Smooth muscle cell (in vitro differentiated cells): ENCODE measurements at regions not wholly inside any gene's neighbourhood (a gene's known extent, or its start where the extent isn't known, plus 50 kb on each side); places are given as distances from the start of the nearest gene placed in this dataset.

ENCODE experiments used
- DNase-seq: peaks from one replicate; lab custom pipeline; 2025; ENCODE audit not compliant: unreplicated experiment; lab: John Stamatoyannopoulos, UW
- H2AFZ ChIP-seq: fragments of 200-600 bp; sonication (generic); 2 replicates; pipeline ENCODE4 v1.6.0; 2016; ENCODE audit warnings: antibody characterized with exemption, low read depth, mild to moderate bottlenecking
- H3F3A ChIP-seq: fragments of 200-600 bp; sonication (generic); 2 replicates; pipeline ENCODE4 v1.6.0; 2017; ENCODE audit warnings: antibody characterized with exemption, low read depth
- H3K27ac ChIP-seq: fragments of 200-600 bp; sonication (generic); 2 replicates; pipeline ENCODE4 v1.5.1; 2016; ENCODE audit warnings: low read depth, mild to moderate bottlenecking
- H3K27me3 ChIP-seq: fragments of 200-600 bp; sonication (generic); 2 replicates; pipeline ENCODE4 v1.6.1; 2016; ENCODE audit warnings: low read depth, mild to moderate bottlenecking
- H3K36me3 ChIP-seq: fragments of 200-600 bp; sonication (generic); 2 replicates; pipeline ENCODE4 v1.5.1; 2016; ENCODE audit warnings: low read depth
- H3K4me1 ChIP-seq: fragments of 200-600 bp; sonication (generic); 2 replicates; pipeline ENCODE4 v1.5.1; 2016; ENCODE audit warnings: low read depth
- H3K4me2 ChIP-seq: fragments of 200-600 bp; sonication (generic); 2 replicates; pipeline ENCODE4 v1.6.0; 2016; ENCODE audit warnings: mild to moderate bottlenecking
- H3K4me3 ChIP-seq: fragments of 200-600 bp; sonication (generic); 2 replicates; pipeline ENCODE4 v1.5.1; 2016; ENCODE audit warnings: mild to moderate bottlenecking
- H3K79me2 ChIP-seq: fragments of 200-600 bp; sonication (generic); 2 replicates; pipeline ENCODE4 v1.6.0; 2016; ENCODE audit warnings: low read depth, mild to moderate bottlenecking
- H3K9ac ChIP-seq: fragments of 200-600 bp; sonication (generic); 2 replicates; pipeline ENCODE4 v1.6.0; 2016; ENCODE audit warnings: low read depth
- H3K9me3 ChIP-seq: fragments of 200-600 bp; sonication (generic); replicated peaks from 2 replicates; pipeline ENCODE4 v1.5.1; 2016; ENCODE audit warnings: low read depth
- H4K20me1 ChIP-seq: fragments of 200-600 bp; sonication (generic); 2 replicates; pipeline ENCODE4 v1.6.0; 2016; ENCODE audit warnings: low read depth
- CTCF ChIP-seq: fragments of 200-600 bp; sonication (generic); IDR thresholded peaks from 2 replicates; pipeline ENCODE4 v1.5.1; 2017; ENCODE audit warnings: borderline replicate concordance, mild to moderate bottlenecking, antibody characterized with exemption; ENCODE audit not compliant: insufficient read depth, poor library complexity, severe bottlenecking
- WGBS: methylation state at CpG from one replicate; pipeline ENCODE4 v1.1.7; 2016; ENCODE audit warnings: low lambda C conversion rate; 5-methylcytosine and 5-hydroxymethylcytosine counted together

DNA sequence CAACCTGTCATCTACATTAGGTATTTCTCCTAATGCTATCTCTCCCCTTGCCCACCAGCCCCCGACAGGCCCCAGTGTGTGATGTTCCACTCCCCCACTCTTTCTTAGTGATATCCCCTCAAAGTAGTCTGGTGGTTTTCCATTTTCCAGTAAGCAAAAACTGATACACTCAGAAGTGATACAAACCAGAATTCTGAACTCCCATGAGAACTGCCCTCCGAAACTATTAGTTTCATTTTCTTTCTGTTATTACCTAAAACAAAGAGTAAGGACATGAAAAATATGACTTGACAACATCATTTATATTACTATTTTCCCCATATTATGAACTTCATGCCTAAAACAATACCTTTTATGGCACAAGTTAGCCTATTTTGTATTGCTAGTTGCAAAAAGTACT is 175.0 kb downstream of the OTUD1 start:
- peaks cover 13% of the 10 kb centered on the region for H3K27me3 ChIP-seq
- H3K9ac ChIP-seq = no peak overlapping the region
- no peaks in the 10 kb centered on the region for H3F3A ChIP-seq
- no peak overlapping the region for H3K4me2 ChIP-seq
- no peaks in the 10 kb centered on the region for H4K20me1 ChIP-seq
- 97% methylated on average over 2 of the region's 2 CpGs for WGBS
- H2AFZ ChIP-seq = no peak overlapping the region
- H3K4me3 ChIP-seq = no peak overlapping the region
- no peak for TF ChIP-seq CTCF
- H3K4me1 ChIP-seq = no peaks in the 10 kb centered on the region
- no peak overlapping the region for H3K27ac ChIP-seq
- DNase-seq = no peak
- H3K79me2 ChIP-seq = no peaks in the 10 kb centered on the region
- H3K9me3 ChIP-seq = no peaks in the 10 kb centered on the region
- H3K36me3 ChIP-seq = no peaks in the 10 kb centered on the region

DNA sequence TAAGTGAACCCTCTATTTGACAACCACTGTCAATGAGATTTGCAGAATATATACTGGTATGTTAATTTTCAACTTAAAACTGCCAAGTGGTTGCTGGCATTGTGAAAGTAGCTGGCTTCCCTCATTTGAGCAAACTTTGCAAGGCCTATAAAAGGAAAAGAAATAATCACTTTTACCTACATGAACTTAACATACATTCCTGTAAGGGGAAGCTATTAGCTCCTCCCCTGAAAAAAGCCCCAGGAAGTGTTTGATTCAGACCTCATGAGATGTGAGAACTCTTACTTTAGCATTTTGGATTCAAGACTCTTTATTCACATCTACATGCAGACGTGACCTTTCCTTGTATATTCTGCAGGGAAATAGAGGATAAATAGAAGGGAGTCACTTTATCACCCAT is 175.6 kb downstream of the OTUD1 start:
- H3K79me2 ChIP-seq = no peaks in the 10 kb centered on the region
- H3K36me3 ChIP-seq = no peaks in the 10 kb centered on the region
- H3F3A ChIP-seq = no peaks in the 10 kb centered on the region
- H4K20me1 ChIP-seq = no peaks in the 10 kb centered on the region
- H2AFZ ChIP-seq = no peak overlapping the region
- H3K4me1 ChIP-seq = no peaks in the 10 kb centered on the region
- peaks cover 16% of the 10 kb centered on the region for H3K27me3 ChIP-seq
- no peak overlapping the region for H3K4me2 ChIP-seq
- no peak for TF ChIP-seq CTCF
- no peak overlapping the region for H3K27ac ChIP-seq
- WGBS = 75% methylated on average over 1 of the region's 1 CpG
- H3K9me3 ChIP-seq = no peaks in the 10 kb centered on the region
- no peak overlapping the region for H3K9ac ChIP-seq
- H3K4me3 ChIP-seq = no peak overlapping the region
- DNase-seq = no peak

DNA sequence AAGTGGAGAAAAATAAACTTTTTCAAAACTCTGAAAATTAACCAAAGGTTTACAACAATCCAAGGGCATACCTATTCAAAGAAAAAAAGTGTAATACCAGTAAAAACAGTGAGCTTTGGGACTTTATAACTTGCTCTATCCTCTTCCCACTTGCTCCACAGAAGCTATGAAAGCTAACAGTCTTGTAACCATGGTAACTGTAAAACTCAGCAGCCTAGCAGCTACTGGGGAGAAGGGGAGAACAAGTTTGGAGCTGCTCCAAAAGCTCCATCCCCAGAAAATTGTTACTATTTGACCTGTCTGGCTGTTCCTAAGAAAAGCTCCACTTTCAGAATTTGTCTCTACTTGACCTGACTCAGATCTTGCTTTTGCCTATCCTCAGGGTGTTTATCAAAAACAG is 191.5 kb downstream of the OTUD1 start:
- no peak overlapping the region for H3K4me3 ChIP-seq
- no peaks in the 10 kb centered on the region for H3K27me3 ChIP-seq
- no peak for TF ChIP-seq CTCF
- H4K20me1 ChIP-seq = no peaks in the 10 kb centered on the region
- no peak overlapping the region for H3K27ac ChIP-seq
- H3K36me3 ChIP-seq = no peaks in the 10 kb centered on the region
- no peaks in the 10 kb centered on the region for H3K9me3 ChIP-seq
- H3K9ac ChIP-seq = no peak overlapping the region
- no peak overlapping the region for H2AFZ ChIP-seq
- H3F3A ChIP-seq = no peaks in the 10 kb centered on the region
- no peaks in the 10 kb centered on the region for H3K4me1 ChIP-seq
- no peak overlapping the region for H3K4me2 ChIP-seq
- no peaks in the 10 kb centered on the region for H3K79me2 ChIP-seq
- no peak for DNase-seq

GRCh38 chr10:23630885-23631284 is 192.0 kb downstream of the OTUD1 start:
- no peak overlapping the region for H3K9ac ChIP-seq
- H2AFZ ChIP-seq = no peak overlapping the region
- no peak overlapping the region for H3K4me2 ChIP-seq
- H3K36me3 ChIP-seq = no peaks in the 10 kb centered on the region
- 55% methylated on average over 3 of the region's 3 CpGs for WGBS
- TF ChIP-seq CTCF = no peak
- H3K4me1 ChIP-seq = no peaks in the 10 kb centered on the region
- H3F3A ChIP-seq = no peaks in the 10 kb centered on the region
- no peaks in the 10 kb centered on the region for H3K9me3 ChIP-seq
- H3K27ac ChIP-seq = no peak overlapping the region
- no peak overlapping the region for H3K4me3 ChIP-seq
- H3K79me2 ChIP-seq = no peaks in the 10 kb centered on the region
- no peaks in the 10 kb centered on the region for H4K20me1 ChIP-seq
- H3K27me3 ChIP-seq = no peaks in the 10 kb centered on the region
- no peak for DNase-seq
